ENCODE measurements at regions not wholly inside any gene's neighbourhood (a gene's known extent, or its start where the extent isn't known, plus 50 kb on each side); places are given as distances from the start of the nearest gene placed in this dataset.

DNA sequence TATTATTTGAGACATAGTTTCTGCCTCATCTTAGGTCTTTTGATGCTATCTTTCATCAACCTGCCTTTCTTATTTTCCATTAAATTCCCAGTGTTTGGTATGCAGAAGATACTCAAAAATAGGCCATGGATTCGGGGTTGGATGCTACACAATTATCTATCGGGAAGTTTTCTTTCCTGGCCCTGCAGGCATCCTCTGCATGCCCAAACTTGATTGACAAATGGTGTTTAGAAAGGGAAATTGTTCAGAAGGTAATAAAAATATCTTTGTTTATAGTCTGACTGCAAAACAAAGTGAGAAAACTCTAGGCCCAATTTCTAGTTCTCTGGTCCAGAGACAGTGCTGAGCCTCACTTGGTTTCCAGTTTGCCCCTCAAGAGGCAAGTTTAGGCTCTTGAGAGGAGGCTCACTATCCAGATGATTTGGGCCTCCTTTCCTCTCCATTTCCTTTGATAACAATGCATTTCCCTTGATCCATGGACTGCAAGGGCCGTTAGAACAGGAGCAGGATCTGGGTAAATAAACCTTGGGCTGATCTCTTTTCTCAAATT lies 157.1 kb upstream of the DPH6 start:
- ATAC-seq (no peak), DNase-seq (no peak)
- Histone ChIP-seq H3K36me3 (no peaks in the 10 kb centered on the region), H3K4me1 (peaks cover 13 to 17% of the 10 kb centered on the region in 2 donors), H3K27me3 (no peaks in the 10 kb centered on the region), H3K27ac (no peak overlapping the region), H3K9me3 (no peaks in the 10 kb centered on the region), H3K4me3 (no peak overlapping the region)
- in situ Hi-C loops (cut with MboI; ENCODE audit: low sequenced_read_pairs in 4 of 4) (no loop called here), intact Hi-C loops (cut with DNase I; ENCODE audit: low total_unique reads) (loop anchor here (10.0 kb wide), 1 partner anchor 1078 kb away; no protein-coding TSS in a partner anchor)
- TF ChIP-seq, protein P1, sequence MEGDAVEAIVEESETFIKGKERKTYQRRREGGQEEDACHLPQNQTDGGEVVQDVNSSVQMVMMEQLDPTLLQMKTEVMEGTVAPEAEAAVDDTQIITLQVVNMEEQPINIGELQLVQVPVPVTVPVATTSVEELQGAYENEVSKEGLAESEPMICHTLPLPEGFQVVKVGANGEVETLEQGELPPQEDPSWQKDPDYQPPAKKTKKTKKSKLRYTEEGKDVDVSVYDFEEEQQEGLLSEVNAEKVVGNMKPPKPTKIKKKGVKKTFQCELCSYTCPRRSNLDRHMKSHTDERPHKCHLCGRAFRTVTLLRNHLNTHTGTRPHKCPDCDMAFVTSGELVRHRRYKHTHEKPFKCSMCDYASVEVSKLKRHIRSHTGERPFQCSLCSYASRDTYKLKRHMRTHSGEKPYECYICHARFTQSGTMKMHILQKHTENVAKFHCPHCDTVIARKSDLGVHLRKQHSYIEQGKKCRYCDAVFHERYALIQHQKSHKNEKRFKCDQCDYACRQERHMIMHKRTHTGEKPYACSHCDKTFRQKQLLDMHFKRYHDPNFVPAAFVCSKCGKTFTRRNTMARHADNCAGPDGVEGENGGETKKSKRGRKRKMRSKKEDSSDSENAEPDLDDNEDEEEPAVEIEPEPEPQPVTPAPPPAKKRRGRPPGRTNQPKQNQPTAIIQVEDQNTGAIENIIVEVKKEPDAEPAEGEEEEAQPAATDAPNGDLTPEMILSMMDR (IDR thresholded peaks at IDR 0.05 in 4 of 5, conservative IDR thresholded peaks at IDR 0.05 in 1 of 5): no peak
- no peak for TF ChIP-seq POLR2A (IDR thresholded peaks at IDR 0.05)

DNA sequence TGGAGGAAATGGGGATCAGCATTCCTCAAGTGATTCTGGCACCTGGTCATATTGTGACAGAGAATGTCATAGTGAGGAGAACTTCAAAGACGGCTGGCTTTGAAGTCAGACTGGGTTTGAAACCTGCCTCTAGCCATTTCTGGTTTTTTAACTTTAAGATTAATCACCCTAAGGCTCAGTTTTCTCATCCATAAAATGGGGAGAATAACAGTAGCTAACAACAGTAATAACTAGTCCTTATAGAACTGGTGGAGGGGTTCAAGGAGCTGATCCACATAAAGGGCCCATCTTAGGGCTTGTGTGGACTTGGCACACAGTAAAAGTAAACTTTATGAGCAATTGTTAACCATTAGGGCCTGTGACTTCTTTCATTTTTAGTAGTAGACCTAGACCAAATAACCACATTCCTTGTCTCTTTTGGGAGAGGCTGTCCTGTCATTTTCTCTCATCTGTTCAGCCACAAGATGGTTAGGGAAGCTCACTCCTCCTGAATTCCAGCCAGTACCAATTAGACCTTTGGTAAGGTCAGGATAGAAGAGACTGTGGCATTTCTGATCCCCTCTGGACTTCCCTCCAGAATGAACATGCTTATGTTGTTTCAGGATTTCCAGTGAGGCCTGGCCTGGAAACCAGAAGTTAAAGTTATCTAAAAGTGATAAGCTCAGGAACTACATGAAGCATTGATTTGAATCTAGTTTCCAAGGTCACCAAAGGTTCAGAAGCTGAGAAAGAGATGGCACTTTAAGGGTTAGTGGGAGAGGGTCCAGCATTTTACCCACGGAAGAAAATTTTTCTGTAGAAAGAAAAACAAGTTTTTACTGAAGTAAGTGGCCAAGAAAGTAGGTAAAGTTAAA lies 159.3 kb upstream of the DPH6 start:
- no peak for DNase-seq
- H3K27me3 ChIP-seq: no peaks in the 10 kb centered on the region
- TF ChIP-seq, protein P1 (IDR thresholded peaks at IDR 0.05 in 4 of 5, conservative IDR thresholded peaks at IDR 0.05 in 1 of 5): no peak
- no peak for TF ChIP-seq POLR2A (IDR thresholded peaks at IDR 0.05)
- peaks cover 13 to 17% of the 10 kb centered on the region in 2 donors for H3K4me1 ChIP-seq
- no peak overlapping the region for H3K4me3 ChIP-seq
- H3K36me3 ChIP-seq: no peaks in the 10 kb centered on the region
- H3K27ac ChIP-seq: peak overlapping the region; percentile 63 to 71 (median 64)
- in situ Hi-C loops (cut with MboI; ENCODE audit: low sequenced_read_pairs in 4 of 4): no loop called here
- H3K9me3 ChIP-seq: no peaks in the 10 kb centered on the region
- ATAC-seq: peak in 1 of 2 donors; percentile 16
- intact Hi-C loops (cut with DNase I; ENCODE audit: low total_unique reads): loop anchor here (5.0 to 10.0 kb wide), 2 partner anchors 73 to 1080 kb away; no protein-coding TSS in a partner anchor

DNA sequence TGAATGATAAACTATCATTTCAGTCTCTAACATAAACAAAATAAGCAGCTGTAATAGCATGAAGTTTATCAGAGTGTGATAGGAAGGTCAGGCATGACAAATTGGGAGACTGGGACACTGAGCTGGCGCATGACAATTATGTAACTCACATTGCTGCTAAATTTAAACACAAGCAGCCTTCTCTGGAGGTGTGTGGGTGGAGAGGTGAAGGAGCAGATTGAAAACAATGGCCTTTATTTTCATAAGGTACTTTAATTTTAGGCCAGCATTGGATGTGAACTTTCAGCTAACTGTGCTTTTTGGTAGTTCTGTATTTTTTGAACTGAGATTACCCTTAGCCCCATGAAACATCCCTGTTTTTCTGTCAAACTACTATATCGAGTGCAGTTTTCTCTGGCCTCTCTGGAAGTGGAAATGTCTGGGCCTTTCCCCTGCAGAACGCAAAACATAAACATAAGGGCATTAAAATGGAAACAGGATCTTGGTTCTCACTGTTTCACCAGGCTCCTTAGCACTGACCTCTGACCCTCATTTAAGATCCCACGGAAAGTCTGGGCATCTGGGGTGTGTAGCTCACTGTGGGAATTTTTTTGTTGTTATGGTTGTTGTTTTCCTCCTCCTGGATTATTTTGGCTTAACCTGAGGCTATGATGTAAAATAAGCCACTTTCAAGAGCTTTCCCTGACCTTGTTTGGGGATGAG lies 160.1 kb upstream of the DPH6 start:
- DNase-seq (peak in 1 of 2 donors; percentile 42), ATAC-seq (peak; percentile 99 to 100)
- Histone ChIP-seq H3K4me3 (no peak overlapping the region), H3K36me3 (no peaks in the 10 kb centered on the region), H3K27ac (peak overlapping the region; percentile 63 to 71 (median 64)), H3K9me3 (no peaks in the 10 kb centered on the region), H3K27me3 (no peaks in the 10 kb centered on the region), H3K4me1 (peaks cover 13 to 17% of the 10 kb centered on the region in 2 donors)
- no peak for TF ChIP-seq POLR2A (IDR thresholded peaks at IDR 0.05)
- TF ChIP-seq, protein P1 (IDR thresholded peaks at IDR 0.05 in 4 of 5, conservative IDR thresholded peaks at IDR 0.05 in 1 of 5): no peak
- in situ Hi-C loops (cut with MboI; ENCODE audit: low sequenced_read_pairs in 4 of 4): no loop called here
- intact Hi-C loops (cut with DNase I; ENCODE audit: low total_unique reads): loop anchor here (5.0 to 10.0 kb wide), 2 partner anchors 74 to 1081 kb away; no protein-coding TSS in a partner anchor

DNA sequence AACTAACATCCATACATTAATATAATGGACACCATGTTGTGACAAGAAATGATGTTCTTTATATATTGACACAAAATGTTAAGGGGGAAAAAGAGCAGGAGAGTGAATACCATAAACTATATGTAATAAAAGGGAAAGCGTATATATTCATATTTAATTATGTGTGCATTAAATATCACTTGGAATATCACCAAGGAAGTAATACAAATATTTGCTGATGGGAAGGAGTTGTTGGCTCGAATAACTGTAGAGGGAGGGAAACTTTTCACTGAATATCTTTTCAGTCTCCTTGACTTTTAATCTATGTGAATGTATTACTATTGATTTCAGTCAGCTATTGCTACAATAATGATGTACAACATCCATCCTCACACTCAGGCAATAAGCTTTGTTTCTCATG lies 167.0 kb upstream of the DPH6 start:
- no peak for DNase-seq
- Histone ChIP-seq H3K27ac (no peak overlapping the region), H3K9me3 (no peaks in the 10 kb centered on the region), H3K27me3 (no peaks in the 10 kb centered on the region), H3K4me1 (no peaks in the 10 kb centered on the region), H3K36me3 (no peaks in the 10 kb centered on the region), H3K4me3 (no peak overlapping the region)
- TF ChIP-seq POLR2A (IDR thresholded peaks at IDR 0.05): no peak
- TF ChIP-seq, protein P1 (IDR thresholded peaks at IDR 0.05 in 4 of 5, conservative IDR thresholded peaks at IDR 0.05 in 1 of 5): no peak
- no peak for ATAC-seq
- in situ Hi-C loops (cut with MboI; ENCODE audit: low sequenced_read_pairs in 4 of 4) (no loop called here), intact Hi-C loops (cut with DNase I; ENCODE audit: low total_unique reads) (no loop called here)
